Hepatic stellate cell (primary cell): ENCODE measurements at regions not wholly inside any gene's neighbourhood (a gene's known extent, or its start where the extent isn't known, plus 50 kb on each side); places are given as distances from the start of the nearest gene placed in this dataset.

ENCODE experiments used
- DNase-seq: peaks from one replicate; pipeline ENCODE4 v3.0.0; 2011; ENCODE audit warnings: low spot score

GRCh38 chr7:106165337-106165736 is 53.2 kb upstream of the SYPL1 start:
- peak; percentile 69 for DNase-seq

DNA sequence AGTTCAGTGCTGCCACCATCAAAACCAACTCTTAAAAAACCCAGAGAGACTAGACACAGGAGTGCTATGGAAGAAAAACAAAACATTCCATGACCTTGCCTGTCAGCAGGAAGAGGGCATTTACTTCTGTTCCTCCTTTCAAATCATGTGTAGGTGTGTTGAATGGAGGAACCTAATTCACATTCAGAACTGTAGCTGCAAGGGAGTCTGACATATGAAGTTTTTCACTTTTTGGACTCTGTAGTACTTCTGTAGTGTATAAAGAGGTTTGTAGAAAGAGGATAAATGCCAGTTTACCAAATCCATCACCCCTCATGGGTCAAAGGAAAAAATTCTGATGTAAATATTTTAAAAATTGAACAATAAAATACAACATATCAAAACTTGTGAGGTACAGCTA is 51.1 kb upstream of the SYPL1 start:
- DNase-seq: no peak
